ENCODE measurements at regions not wholly inside any gene's neighbourhood (a gene's known extent, or its start where the extent isn't known, plus 50 kb on each side); places are given as distances from the start of the nearest gene placed in this dataset.

GRCh38 chr4:89519771-89520320 lies 212.2 kb upstream of the GPRIN3 start:
- TF ChIP-seq, protein P1, sequence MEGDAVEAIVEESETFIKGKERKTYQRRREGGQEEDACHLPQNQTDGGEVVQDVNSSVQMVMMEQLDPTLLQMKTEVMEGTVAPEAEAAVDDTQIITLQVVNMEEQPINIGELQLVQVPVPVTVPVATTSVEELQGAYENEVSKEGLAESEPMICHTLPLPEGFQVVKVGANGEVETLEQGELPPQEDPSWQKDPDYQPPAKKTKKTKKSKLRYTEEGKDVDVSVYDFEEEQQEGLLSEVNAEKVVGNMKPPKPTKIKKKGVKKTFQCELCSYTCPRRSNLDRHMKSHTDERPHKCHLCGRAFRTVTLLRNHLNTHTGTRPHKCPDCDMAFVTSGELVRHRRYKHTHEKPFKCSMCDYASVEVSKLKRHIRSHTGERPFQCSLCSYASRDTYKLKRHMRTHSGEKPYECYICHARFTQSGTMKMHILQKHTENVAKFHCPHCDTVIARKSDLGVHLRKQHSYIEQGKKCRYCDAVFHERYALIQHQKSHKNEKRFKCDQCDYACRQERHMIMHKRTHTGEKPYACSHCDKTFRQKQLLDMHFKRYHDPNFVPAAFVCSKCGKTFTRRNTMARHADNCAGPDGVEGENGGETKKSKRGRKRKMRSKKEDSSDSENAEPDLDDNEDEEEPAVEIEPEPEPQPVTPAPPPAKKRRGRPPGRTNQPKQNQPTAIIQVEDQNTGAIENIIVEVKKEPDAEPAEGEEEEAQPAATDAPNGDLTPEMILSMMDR (IDR thresholded peaks at IDR 0.05; ENCODE audit: insufficient read depth, low read length), result no peak
- no peak for TF ChIP-seq REST (IDR thresholded peaks at IDR 0.05; ENCODE audit: insufficient replicate concordance, low read depth)
- TF ChIP-seq POLR2AphosphoS5 (IDR thresholded peaks at IDR 0.05; ENCODE audit: low read depth), result no peak
- TF ChIP-seq GABPA (IDR thresholded peaks at IDR 0.05; ENCODE audit: low read depth), result no peak
- no peak for TF ChIP-seq SPI1 (IDR thresholded peaks at IDR 0.05; ENCODE audit: borderline replicate concordance, low read depth)

Measured in HL-60 (cell line).